Fibroblast of lung (primary cell): ENCODE measurements at regions not wholly inside any gene's neighbourhood (a gene's known extent, or its start where the extent isn't known, plus 50 kb on each side); places are given as distances from the start of the nearest gene placed in this dataset.

Experiments used
- DNase-seq, 2 donors: peaks; one replicate each; pipeline versions ENCODE4 v3.0.0 to v3.0.0-alpha.2; 2010; ENCODE audit warnings: low read depth in 2 of 2
- H2AFZ ChIP-seq: 2 replicates; pipeline ENCODE4 v1.5.1; 2012; ENCODE audit warnings: low read length, control low read depth, inconsistent platforms
- H3K27ac ChIP-seq: 2 replicates; pipeline ENCODE4 v1.5.1; 2011; ENCODE audit warnings: low read length, control low read depth; ENCODE audit not compliant: insufficient read depth
- H3K27me3 ChIP-seq: 2 replicates; pipeline ENCODE4 v1.5.1; 2011; ENCODE audit warnings: mild to moderate bottlenecking, low read length; ENCODE audit not compliant: control insufficient read depth, insufficient read depth
- H3K36me3 ChIP-seq: 2 replicates; pipeline ENCODE4 v1.5.1; 2011; ENCODE audit warnings: low read length; ENCODE audit not compliant: control insufficient read depth, insufficient read depth
- H3K4me1 ChIP-seq: 2 replicates; pipeline ENCODE4 v1.5.1; 2011; ENCODE audit warnings: low read length; ENCODE audit not compliant: control insufficient read depth, insufficient read depth; ENCODE audit errors: extremely low read depth
- H3K4me2 ChIP-seq: 2 replicates; pipeline ENCODE4 v1.5.1; 2011; ENCODE audit warnings: low read length, control low read depth; ENCODE audit not compliant: insufficient read depth; ENCODE audit errors: extremely low read depth
- H3K4me3 ChIP-seq, 4 experiments: fragments of 200-600 bp in 1 of 4; sonication (generic) in 1 of 4; replicated peaks in 1 of 4; 2 replicates each; pipeline ENCODE4 v1.5.1; 2011 to 2016; ENCODE audit warnings: low read length in 4 of 4, low read depth in 3 of 4, mild to moderate bottlenecking in 3 of 4, control low read depth in 2 of 4, inconsistent platforms in 1 of 4, mixed read lengths in 1 of 4; ENCODE audit not compliant: insufficient read depth in 1 of 4; ENCODE audit errors: control extremely low read depth in 1 of 4
- H3K79me2 ChIP-seq: 2 replicates; pipeline ENCODE4 v1.5.1; 2012; ENCODE audit warnings: mild to moderate bottlenecking, low read length, inconsistent platforms; ENCODE audit not compliant: control insufficient read depth, insufficient read depth
- H3K9ac ChIP-seq: 2 replicates; pipeline ENCODE4 v1.5.1; 2011; ENCODE audit warnings: mild to moderate bottlenecking, low read length, control low read depth; ENCODE audit not compliant: insufficient read depth
- H3K9me3 ChIP-seq: 2 replicates; pipeline ENCODE4 v1.5.1; 2012; ENCODE audit warnings: low read depth, low read length; ENCODE audit not compliant: control insufficient read depth, insufficient read depth
- H4K20me1 ChIP-seq: 2 replicates; pipeline ENCODE4 v1.5.1; 2011; ENCODE audit warnings: low read length; ENCODE audit not compliant: control insufficient read depth, insufficient read depth; ENCODE audit errors: extremely low read depth
- EZH2 ChIP-seq: IDR thresholded peaks from 2 replicates; pipeline ENCODE4 v1.5.1; 2012; ENCODE audit warnings: low read length, control low read depth, mild to moderate bottlenecking; ENCODE audit errors: missing control alignments
- TF ChIP-seq, protein P1 (sequence below), 2 donors: IDR thresholded peaks in 1 of 2; conservative IDR thresholded peaks in 1 of 2; 1 replicate in 1 of 2; 2 replicates in 1 of 2; pipeline ENCODE4 v1.5.1; 2011 to 2012; ENCODE audit warnings: low read length in 2 of 2, control low read depth in 1 of 2, inconsistent platforms in 1 of 2, low read depth in 1 of 2, mild to moderate bottlenecking in 1 of 2

DNA sequence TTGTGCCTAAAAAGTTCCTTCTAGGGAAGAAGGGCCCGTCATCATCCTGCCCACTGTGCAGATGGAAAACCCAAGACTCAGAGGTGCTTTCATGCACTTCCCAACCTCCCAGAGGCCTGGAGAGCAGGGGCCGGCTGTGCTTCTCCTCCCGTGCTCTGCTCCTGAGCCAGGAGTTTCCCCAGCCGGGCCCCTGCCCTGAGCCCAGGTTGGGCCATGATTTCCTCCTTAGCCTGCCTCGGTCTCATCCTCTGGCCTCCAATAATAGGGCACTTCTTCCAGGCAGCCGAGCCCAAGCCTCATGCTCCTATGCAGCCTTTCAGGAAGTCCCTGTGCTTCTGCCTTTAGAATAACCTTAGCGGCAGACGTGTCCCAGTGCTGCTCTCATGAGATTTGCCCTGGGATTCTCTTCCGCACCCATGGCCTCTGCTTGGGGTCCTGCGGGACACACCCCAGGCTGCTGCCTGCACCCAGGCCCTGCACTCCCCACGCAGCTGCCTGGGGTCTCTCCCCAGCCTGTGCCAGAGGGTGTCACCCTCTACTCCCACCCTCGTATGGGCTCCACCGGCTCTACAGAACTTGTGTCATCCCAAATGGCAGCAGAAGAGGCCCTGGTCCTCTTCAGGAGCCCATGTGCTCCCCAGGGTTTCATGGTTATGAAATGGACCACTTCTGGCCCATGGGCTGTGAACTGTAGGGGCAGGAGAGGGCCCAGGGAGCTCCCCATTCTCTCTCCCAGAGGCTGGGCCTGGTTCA lies 359.3 kb downstream of the ADGRD1 start:
- Histone ChIP-seq H4K20me1 (no peaks in the 10 kb centered on the region), H3K4me2 (no peak overlapping the region), H3K9ac (no peak overlapping the region), H3K4me3 (no peak overlapping the region), H3K9me3 (no peaks in the 10 kb centered on the region), H3K27ac (no peak overlapping the region), H3K27me3 (no peaks in the 10 kb centered on the region), H3K79me2 (no peaks in the 10 kb centered on the region), H2AFZ (no peak overlapping the region), H3K4me1 (no peaks in the 10 kb centered on the region), H3K36me3 (no peaks in the 10 kb centered on the region)
- TF ChIP-seq, protein P1, sequence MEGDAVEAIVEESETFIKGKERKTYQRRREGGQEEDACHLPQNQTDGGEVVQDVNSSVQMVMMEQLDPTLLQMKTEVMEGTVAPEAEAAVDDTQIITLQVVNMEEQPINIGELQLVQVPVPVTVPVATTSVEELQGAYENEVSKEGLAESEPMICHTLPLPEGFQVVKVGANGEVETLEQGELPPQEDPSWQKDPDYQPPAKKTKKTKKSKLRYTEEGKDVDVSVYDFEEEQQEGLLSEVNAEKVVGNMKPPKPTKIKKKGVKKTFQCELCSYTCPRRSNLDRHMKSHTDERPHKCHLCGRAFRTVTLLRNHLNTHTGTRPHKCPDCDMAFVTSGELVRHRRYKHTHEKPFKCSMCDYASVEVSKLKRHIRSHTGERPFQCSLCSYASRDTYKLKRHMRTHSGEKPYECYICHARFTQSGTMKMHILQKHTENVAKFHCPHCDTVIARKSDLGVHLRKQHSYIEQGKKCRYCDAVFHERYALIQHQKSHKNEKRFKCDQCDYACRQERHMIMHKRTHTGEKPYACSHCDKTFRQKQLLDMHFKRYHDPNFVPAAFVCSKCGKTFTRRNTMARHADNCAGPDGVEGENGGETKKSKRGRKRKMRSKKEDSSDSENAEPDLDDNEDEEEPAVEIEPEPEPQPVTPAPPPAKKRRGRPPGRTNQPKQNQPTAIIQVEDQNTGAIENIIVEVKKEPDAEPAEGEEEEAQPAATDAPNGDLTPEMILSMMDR (conservative IDR thresholded peaks at IDR 0.05 in 1 of 2, IDR thresholded peaks at IDR 0.05 in 1 of 2; ENCODE audit: low read depth in 1 of 2, low read length in 2 of 2): no peak
- no peak for TF ChIP-seq EZH2
- DNase-seq: no peak

DNA sequence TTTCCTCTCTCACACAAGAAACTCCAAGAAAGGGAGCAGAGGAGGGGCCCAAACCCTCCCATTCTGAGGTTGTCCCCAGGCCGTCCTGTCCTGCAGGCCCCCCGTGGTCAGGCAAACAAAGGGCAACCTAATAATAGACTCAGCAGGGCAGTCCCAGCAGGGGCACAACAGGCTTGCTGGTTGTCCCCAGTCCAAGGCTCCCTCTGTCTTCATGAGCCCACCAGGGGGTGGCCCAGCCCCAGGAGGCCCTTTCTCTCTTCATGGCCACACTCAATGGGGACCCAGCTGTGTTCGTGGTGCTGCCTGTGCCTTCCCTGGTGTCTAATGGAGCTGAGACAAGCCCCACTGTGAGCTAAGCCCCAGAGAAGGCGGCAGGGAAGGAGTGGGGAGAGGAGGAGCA lies 359.9 kb downstream of the ADGRD1 start:
- no peaks in the 10 kb centered on the region for H3K4me1 ChIP-seq
- H4K20me1 ChIP-seq: no peaks in the 10 kb centered on the region
- H3K9ac ChIP-seq: no peak overlapping the region
- H3K27me3 ChIP-seq: no peaks in the 10 kb centered on the region
- no peak overlapping the region for H3K4me3 ChIP-seq
- no peaks in the 10 kb centered on the region for H3K36me3 ChIP-seq
- H3K9me3 ChIP-seq: no peaks in the 10 kb centered on the region
- no peak overlapping the region for H3K4me2 ChIP-seq
- no peaks in the 10 kb centered on the region for H3K79me2 ChIP-seq
- no peak for DNase-seq
- H2AFZ ChIP-seq: no peak overlapping the region
- no peak for TF ChIP-seq EZH2
- TF ChIP-seq, protein P1 (conservative IDR thresholded peaks at IDR 0.05 in 1 of 2, IDR thresholded peaks at IDR 0.05 in 1 of 2; ENCODE audit: low read depth in 1 of 2, low read length in 2 of 2): no peak
- no peak overlapping the region for H3K27ac ChIP-seq

DNA sequence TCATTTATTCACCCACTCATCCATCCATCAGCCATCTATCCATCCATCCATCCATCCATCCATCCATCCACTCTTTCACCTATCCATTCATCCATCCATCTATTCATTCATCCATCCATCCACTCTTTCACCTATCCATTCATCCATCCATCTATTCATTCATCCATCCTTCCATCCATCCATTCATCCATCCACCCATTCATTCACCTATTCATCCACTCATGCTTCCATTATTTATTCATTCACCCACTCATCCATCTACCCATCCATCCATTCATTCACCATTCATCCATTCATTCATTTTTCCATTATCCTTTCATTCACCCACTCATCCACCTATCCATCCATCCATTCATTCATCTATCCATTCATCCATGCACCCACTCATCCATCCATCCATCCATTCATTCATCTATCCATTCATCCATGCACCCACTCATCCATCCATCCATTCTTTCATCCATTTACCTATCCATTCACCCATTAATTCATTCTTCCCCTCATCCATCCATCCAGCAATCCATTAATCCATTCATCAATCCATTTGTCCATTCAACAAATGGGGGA lies 360.9 kb downstream of the ADGRD1 start:
- Histone ChIP-seq H3K27ac (no peak overlapping the region), H3K36me3 (no peaks in the 10 kb centered on the region), H3K79me2 (no peaks in the 10 kb centered on the region), H3K4me3 (no peak overlapping the region), H3K27me3 (no peaks in the 10 kb centered on the region), H3K9ac (no peak overlapping the region), H3K4me1 (no peaks in the 10 kb centered on the region), H3K9me3 (no peaks in the 10 kb centered on the region), H2AFZ (no peak overlapping the region), H3K4me2 (no peak overlapping the region), H4K20me1 (no peaks in the 10 kb centered on the region)
- no peak for TF ChIP-seq EZH2
- TF ChIP-seq, protein P1 (conservative IDR thresholded peaks at IDR 0.05 in 1 of 2, IDR thresholded peaks at IDR 0.05 in 1 of 2; ENCODE audit: low read depth in 1 of 2, low read length in 2 of 2): no peak
- DNase-seq: no peak
